ENCODE measurements at regions not wholly inside any gene's neighbourhood (a gene's known extent, or its start where the extent isn't known, plus 50 kb on each side); places are given as distances from the start of the nearest gene placed in this dataset.
A peak's percentile ranks its signal among the peaks of the same experiment; 100 is the strongest.

DNA sequence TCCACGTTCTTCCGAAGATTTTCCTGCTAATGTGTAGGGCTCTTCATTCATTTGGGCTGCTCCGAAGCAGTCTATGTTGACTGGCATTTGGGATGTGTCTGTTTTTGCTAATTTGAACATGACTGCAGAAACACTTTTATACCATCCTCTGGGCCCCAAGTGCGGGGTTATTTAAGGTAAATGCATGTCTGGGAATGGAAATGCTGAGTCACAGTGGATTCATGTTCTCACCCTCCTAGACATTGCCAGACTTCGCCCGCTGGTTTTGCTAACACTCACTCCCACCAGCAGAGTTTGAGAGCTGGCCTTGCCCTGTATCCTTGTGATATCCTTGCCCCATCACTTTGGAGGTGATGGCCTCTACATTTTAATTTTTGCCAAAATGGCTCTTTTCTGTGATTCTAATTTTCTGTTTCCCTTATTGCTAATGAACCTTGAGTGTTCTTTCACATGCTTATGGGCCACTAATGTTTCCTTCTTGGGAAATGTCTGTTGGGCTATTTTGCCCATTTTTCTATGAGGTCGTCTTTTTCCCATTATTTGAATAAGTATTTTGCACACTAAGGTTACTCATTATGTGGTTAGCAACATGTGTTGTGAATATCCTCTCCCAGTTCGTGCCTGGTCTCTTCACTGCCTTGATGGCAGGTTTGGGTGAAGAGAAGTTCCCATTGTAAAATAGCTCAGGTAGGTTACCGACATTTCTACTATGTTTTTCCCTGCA lies 204.1 kb downstream of the GLI2 start:
- no peak for DNase-seq

DNA sequence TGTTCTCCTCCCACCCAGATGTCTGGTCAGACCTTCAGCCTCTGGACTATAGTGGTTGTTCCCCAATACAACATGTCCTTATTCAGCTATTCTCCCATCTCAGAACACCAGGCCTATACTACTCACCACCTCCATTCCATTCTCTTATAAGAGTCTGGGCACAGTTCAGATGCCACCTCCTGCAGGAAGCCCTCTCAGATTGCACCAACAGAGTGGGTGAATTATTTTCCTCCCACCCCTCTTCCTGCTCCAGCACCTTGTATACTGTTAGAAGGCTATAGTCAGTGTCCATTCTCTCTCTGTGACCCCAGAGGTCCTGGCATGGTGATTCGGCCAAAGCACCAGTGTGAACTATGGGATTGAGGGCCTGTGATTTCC lies 204.6 kb downstream of the GLI2 start:
- DNase-seq, result no peak

DNA sequence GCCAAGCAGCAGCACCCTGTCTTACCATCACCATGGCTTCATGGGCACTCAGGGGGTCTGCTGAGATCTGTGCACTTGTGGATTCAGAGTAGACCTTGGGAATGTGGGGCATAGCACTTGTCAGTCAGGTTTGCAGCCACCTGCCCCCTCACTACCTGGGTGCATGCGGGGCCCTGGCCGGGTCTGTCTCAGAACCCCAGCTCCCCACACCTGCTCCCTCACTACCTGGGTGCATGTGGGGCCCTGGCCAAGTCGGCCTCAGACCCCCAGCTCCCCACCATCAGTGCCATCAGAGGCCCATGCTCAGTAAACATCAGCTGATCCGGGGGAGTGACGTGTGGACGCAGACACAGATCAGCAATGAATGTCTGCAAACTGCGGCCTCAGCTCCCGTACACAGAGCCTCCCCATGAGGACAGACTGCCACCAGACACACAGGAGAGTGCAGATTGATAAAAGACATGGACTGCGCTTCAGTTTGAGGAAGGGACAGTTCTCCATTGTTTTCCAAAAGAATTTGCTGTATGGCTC lies 205.1 kb downstream of the GLI2 start:
- no peak for DNase-seq

DNA sequence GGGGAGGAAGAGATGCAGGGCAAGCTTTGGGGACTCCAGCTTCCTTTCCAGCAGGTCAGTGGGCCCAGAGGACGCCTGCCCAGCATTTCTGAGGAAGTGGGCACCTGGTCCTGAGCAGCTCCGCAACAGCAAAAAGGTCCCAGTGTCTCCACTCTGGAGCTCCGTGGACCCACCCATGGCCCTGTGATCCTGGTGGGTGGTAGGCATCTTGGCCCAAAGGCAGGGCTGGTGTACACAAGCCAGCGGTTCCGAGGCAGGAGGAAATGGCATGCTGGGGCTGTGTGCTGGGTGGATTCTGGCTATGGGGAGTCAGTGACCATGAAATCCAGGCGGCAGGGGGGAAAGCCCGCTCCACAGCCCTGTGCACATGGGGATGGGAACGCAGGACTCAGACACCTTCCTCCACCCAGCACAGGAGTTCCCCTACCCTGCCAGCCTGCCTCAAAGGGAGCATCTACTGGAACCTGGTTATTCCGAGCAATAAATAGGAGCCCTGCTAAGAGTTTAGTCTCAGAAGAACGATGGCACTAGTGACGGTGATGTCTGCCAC lies 206.0 kb downstream of the GLI2 start:
- DNase-seq, result no peak

DNA sequence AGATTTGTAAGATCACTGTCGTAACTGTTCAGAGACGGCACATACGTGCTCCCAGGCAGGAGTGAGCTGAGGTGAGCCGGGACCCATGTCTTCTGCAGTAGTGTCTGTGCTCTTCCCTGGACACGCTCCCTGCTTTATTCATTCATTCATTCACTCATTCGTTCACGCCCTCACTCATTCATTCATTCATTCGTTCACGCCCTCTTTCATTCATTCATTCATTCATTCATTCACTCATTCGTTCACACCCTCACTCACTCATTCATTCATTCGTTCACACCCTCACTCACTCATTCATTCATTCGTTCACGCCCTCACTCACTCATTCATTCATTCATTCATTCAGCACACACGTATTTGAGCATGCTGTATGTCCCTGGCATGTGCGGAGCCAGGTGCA lies 207.0 kb downstream of the GLI2 start:
- DNase-seq, result no peak

DNA sequence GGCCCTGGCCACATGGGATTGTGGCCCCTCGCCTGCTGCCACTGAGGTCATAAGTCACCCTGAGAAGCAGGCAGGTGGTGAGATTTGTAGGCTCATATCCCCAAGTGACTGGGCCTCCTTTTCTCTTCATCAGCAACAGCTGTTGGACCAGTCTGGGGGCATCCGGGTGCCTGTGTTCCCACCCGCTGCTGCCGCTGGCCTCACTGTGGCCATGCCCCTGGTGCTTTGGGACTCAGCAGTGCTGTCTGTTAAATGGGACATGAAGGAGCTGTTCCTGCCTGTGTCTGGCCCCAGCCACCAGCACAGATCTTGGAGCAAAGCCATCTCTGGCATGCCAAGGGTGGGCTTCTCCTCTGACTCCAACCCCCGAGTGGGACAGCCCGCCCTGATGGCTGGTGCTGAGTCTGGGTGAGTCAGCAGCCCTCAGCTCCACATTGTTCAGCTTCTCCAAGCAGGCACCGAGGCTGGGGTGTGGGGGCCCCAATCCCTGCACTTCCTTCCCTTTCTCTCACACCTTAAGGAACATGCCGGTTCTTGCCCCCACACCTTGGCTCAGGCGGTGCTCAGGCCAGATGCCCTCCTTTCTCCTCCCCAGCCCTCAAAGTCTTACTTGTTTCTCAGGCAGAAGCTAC lies 207.9 kb downstream of the GLI2 start:
- no peak for DNase-seq

DNA sequence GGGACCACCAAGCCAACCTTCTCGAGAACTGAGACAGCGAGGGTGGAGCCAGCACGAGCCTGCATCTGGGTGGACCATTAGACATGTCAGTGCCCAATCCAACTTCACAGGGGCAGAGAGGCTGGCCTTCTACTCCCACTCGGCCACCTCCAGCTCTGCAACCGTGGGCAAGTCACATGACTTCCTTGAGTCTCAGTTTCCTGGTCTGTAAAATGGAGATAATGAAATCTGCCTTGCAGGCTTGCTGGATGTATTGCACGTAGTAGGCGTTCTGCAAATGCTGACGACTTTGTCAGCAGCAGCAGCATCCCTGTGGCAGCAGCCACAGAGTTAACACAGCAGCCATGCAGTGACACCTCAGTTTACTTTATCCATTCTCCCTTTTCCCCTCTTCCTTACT lies 208.9 kb downstream of the GLI2 start:
- DNase-seq, result no peak

DNA sequence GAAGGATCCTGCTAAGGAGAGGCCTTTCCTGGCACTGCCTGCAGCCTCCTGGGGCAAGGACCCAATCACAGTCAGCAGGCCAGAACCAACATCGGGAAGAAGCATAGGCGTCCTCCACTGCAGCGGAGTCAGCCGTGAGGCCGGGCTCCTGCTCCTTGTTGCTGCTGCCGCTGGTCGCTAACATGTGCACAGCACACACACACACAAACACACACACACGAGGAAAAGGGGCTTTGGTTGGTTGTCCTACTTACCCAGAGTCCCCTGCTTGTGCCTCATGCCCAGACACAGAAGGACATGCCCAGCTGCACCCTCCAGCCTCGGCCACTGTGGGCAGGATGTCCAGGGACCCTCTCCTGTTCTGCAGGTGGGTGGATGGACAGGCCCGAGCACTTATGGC lies 209.4 kb downstream of the GLI2 start:
- DNase-seq, result no peak

DNA sequence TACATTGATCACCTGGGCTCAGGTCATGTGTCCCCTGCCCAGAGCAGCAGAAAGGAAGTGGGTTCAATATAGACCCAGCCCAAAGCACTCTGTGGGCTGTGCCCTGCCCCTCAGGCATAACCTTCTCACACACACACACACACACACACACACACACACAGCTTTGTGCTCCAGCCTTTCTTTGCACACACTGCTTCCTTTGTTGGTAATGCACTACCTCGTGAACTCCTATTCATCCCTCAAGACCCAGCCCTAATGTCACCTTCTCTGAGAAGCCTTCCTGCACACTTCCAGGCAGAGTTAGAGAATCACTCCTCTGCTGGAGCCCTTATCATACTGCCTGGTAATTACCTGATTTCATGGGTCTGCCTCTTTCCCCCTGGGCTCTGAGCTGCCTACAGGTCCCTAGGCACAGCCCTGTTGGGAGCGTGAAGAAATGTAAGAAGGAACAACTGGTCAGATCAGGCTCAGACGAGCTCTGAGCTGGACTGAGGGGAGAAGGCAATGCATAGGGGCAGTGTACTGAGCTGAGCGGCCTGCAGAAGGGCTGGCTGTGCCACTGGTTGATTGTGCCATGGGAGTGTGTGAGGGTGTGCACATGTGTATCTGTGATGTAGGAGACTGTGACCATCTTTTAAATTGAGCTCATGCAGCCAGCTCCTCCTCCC lies 210.3 kb downstream of the GLI2 start:
- no peak for DNase-seq

DNA sequence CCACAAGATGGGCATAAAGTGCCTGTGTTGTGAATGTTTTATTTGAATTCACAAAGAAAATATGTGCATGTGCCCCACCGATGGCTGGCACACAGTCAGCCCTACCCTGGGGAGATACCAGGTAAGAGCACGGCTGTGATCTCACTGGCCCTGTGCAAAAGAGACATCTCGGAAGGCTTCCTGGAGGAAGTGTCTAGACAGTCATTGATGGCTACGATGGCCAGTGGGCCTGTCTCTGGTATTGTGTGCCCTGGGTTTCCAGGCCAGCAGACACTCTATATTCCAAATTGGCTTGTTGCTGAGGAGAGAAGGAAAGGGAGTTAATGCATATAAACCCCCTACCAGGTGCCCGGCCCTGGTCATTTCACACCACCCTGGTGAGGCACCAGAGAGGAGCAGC lies 211.7 kb downstream of the GLI2 start:
- no peak for DNase-seq

DNA sequence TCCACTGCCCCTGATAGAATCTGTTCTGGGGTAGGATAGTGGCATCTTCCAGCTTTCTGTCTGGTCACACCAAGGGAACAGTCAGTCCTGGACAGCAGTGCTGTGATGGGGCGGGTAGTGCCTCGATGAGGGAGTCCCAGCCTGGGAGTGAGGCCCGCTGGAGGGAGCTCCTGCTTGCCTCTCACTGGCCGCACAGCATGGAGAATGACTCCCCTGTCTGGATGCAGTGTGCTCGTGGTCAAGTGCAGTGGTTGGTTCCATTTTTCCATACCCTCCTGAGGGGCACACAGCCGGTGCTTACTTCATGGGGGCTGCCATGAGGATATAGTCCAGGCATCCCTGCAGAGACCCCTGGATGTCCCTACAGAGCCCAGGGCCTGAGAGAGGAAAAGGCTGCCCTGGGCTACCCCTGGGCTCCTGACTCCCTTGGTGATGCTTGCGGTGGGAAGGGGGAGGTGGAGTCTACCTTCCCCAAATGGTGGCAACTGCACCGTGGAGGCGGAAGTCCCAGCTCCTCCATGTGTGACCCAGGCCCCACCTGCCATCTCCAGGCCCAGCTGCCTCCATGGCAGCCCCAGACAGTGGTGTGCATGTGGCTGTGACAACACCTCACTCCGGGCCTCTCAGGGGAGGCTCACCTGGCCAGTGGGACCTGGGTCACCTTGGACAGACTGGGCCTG lies 212.5 kb downstream of the GLI2 start:
- DNase-seq, result no peak

DNA sequence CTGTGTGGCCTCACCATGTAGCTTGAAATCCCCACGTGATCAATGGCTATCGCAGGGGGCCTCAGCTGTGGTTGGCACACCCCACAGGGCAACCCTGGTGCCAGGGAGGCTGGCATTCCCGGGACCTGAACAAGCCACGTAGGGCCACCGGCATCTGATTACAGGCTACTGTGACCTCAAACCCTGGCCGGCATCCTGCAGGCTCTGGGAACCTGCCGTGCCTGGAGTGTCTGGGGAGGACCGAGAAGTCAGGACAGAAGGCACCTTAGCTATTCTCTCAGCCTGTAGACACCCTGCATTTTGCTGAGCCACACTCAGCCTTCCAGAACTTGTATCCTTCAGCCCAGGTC lies 213.0 kb downstream of the GLI2 start:
- no peak for DNase-seq

DNA sequence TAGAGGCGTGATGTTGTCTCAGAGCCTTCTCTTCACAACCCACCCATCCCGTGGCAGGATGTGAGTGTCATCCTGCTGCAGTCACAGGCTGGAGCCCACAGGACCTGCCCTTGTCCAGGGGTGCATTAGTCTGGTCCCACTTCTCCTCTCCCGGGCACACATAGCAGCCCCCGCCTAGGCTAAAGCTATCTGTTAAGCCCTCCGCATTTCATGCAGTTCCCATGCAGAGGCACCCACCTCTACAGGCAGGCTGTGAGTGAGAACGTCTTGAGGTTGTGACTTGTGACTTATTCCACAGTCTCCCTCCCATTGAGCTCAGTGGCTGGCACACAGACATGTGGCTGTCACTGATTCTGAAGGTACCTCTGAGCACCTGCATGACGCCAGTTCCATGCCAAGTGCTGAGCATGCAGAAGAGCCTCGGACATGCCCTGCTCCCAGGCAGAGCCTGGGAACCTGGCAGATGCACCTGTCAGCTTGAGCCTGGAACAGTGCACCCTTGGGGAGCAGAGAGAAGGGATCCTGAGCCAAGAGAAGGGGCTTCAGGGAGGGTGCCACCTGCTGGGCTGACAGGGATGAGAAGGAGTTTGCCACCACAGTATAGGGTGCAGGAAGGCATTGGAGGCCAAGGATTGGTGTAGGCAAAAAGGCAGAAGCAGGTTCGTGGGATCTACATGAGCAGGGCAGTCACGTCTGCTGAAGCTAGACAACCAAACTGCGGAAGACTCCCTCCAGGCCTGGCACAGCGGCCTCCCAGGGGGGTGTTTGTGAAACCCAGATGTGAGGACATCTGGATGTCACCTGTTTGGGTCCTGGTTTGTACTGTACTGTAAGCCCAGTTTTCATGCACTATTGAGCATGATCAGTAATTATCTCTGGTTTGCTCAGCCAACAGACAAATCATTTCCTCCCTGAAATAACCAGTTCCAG lies 213.6 kb downstream of the GLI2 start:
- peak in 1 of 2 experiments; percentile 58 for DNase-seq

DNA sequence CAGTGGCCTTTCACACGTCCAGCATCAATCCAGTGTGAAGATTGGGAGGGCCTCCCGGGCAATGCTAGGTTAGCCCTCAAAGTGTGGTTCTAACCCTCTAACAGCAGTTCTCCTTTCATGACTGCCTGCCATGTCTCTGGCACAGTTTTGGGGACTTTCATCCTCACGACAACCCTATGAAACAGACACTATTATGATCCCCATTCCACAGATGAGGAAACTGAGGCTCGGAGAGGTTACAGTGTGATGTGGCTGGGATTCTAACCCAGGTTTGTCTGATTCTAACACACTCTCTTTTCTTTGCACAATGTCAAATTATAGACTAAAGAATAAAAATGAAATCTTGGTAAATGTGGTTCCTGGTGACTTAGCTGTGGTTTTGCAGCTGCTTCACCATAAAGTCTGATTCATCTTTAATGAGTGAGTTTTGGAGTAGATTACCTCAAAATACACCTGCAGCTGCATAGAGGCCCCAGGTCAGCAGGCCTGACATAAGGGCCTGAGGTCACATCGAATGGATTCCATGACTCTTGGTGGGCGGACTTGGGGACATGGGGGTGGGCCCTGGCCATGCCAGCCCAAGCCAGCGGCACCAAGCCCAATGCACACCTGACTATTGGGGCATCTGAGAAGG lies 214.4 kb downstream of the GLI2 start:
- no peak for DNase-seq

DNA sequence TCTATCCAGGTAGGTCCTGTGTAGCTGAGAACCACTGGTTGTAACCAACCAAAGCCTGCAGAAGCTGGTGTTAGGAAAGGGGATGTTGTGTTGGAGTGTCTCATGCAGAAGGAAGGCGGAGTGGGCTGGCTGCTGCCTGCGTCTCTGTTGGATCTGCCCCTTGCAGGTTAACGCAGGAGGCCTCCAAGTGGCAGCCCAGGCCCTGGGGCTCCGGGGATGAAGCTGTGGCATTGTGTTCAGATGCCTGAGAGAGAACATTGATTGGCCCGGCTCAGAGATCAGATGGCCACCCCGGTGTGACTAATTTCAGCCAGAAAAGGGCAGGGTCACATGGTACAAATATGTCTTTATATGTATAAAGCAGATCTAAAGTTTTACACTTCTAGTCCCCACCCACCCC lies 216.0 kb downstream of the GLI2 start:
- no peak for DNase-seq

DNA sequence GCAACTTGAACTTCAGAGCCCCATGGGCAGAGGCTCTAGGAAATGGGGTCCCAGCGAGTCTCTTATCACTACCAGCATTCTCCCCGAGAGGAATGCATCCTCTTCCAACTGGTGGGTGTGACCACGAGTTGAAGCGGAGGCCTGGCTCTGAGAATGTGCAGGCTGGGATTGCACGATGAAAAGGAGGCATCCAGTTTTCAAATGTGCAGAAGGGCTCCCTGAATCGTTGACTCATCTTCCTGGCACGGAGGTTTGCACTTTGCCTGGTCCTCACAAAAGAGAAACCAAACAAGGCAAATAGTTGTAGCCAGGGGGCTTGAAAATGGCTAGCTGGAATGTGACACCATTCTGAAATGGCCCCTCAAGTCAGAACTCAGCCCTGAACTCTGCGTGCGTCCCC lies 216.7 kb downstream of the GLI2 start:
- no peak for DNase-seq

DNA sequence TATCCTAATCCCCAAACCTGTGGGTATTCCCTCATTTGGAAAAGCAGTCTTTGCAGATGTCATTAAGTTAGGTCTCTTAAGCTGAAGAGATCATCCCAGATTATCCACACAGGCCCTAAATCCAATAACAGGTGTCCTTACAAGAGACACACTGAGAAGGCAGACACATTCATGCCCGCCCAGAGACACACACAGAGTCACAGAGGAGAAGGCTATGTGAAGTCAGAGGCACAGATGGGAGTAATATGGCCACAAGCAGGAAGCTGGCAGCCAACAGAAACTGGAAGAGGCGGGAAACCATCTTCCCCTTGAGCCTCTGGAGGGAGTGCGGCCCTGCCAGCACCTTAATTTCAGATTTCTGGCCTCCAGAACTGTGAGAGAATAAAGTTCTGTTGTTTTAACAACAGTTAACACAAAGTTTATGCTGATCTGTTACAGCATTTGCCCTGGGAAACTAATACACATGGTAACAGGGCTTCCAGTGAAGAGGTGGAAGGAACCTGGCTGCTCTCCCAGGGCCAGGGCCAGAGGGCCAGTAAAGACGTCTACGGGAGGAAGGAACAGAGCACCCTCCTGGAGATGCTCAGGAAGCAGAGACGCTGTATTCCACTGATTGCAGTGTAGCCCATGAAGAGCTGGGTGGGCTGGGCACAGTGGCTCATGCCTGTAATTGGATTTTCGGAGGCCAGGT lies 217.5 kb downstream of the GLI2 start:
- no peak for DNase-seq

DNA sequence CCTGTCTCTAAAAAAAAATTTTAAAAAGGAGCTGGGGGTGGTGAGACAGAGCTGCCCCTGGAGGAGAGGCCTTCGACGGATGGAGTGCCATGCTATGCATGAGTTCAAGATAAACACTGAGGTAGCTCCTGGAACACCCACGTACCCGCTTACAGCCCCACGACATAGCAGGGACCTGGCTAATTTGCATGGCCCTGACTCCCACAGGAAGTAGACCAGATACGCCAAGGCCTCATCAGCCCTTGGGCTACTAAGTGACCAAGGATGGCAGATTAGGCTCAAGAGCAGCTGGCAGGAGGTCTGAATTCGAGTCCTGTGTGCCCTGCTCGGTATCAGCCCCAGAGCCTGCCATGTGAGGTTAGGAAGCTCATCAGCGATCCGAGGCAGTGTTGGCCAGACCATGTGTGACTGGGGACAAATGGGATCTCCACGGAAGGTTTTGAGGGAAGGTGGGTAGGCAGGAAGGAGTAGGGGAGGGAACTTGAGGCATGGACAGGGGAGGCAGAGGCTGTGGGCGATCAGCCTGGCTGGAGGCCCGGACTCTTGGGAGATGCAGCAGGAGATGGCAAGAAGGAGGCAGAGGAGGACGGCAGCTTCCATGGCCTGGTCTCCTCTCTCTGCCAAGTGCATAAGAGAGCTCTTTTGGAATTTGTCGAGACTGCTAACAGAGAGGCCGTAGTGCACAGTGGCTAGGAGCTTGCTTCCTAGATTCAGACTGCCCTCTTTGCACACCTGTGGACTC lies 218.3 kb downstream of the GLI2 start:
- DNase-seq, result peak in 1 of 2 experiments; percentile 11

DNA sequence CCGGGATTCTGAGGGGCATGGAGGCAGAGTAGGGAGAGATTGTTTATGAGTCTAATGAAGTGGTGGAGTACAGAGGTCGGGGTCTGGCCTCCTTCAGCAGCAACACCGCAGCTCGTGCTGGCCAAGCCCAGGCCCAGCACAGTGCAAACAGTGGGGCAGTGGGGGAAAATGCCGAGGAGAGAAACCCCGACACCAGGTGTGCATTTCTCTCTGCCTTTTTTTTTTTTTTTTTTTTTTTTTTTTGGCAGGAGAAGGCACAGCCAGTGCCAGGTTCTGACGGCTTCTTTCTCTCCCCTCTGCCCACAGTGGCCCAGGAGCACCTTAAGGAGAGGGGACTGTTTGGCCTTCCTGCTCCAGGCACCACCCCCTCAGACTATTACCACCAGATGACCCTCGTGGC lies 219.3 kb downstream of the GLI2 start:
- no peak for DNase-seq

DNA sequence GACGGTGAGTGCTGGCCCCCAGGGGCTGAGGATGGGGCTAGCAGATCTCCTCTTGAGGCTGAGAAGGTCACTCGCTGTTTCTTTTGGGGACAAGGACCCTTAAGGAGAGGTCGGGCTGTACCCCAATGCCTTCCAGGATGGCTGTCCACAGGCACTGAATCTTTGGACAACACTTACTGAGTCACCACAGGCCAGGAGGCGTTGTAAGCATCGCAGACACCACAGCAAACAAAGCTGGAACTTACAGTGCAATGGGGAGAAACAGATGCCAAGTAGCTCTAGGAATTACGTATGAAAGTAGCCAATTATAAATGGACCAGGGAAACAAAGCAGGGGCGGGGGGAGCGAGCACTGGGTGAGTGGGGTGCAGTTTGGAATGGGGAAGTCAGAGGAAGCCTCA lies 219.8 kb downstream of the GLI2 start:
- DNase-seq, result no peak

Measured in NCI-H526 (cell line).